Panc1 (cell line): ENCODE measurements at regions not wholly inside any gene's neighbourhood (a gene's known extent, or its start where the extent isn't known, plus 50 kb on each side); places are given as distances from the start of the nearest gene placed in this dataset.

ENCODE experiments used
- ATAC-seq: fragments of 200-7000 bp; cut with Tn5 transposase; 2 replicates; pipeline ENCODE4 v1.9.1; 2020; ENCODE audit warnings: mild to moderate bottlenecking, moderate library complexity
- BruUV-seq: library from RNA; stranded (reverse); fragments of 400-500 nt; replicated peaks from 2 replicates; lab custom pipeline; 2021; lab: Mats Ljungman, UMichigan
- CTCF ChIA-PET: fragments of 300-600 bp; sonication (Branson Sonifier 250); formaldehyde crosslinking; loops from one replicate; lab custom pipeline; 2022; ENCODE audit warnings: antibody characterized with exemption; lab: Charles Lee
- POLR2A ChIA-PET: fragments of 300-600 bp; sonication (Branson Sonifier 250); formaldehyde crosslinking; loops from one replicate; lab custom pipeline; 2022; ENCODE audit warnings: antibody characterized with exemption; lab: Charles Lee
- DNase-seq: peaks from one replicate; pipeline ENCODE4 v3.0.0-alpha.2; 2010; ENCODE audit warnings: low read depth, low spot score
- H3K27ac ChIP-seq: 2 replicates; pipeline ENCODE4 v1.5.1; 2011; ENCODE audit warnings: mild to moderate bottlenecking, low read length, inconsistent platforms
- H3K27me3 ChIP-seq: fragments of 200-500 bp; sonication (Bioruptor generic); 2 replicates; pipeline ENCODE4 v1.6.0; 2014; ENCODE audit warnings: low read length, inconsistent platforms; ENCODE audit not compliant: control insufficient read depth, insufficient read depth
- H3K36me3 ChIP-seq: fragments of 200-500 bp; sonication (Bioruptor generic); 2 replicates; pipeline ENCODE4 v1.5.1; 2014; ENCODE audit warnings: inconsistent platforms, mild to moderate bottlenecking, low read length, moderate library complexity; ENCODE audit not compliant: control insufficient read depth, insufficient read depth
- H3K4me1 ChIP-seq: 2 replicates; pipeline ENCODE4 v1.5.1; 2011; ENCODE audit warnings: inconsistent platforms, mild to moderate bottlenecking, low read length, moderate library complexity; ENCODE audit not compliant: control insufficient read depth, insufficient read depth
- H3K4me3 ChIP-seq, 2 experiments: 2 replicates each; pipeline ENCODE4 v1.5.1; 2011 to 2012; ENCODE audit warnings: low read depth in 2 of 2, low read length in 2 of 2, mild to moderate bottlenecking in 2 of 2, inconsistent platforms in 1 of 2, moderate library complexity in 1 of 2
- H3K9me3 ChIP-seq: fragments of 200-500 bp; sonication (Bioruptor generic); 2 replicates; pipeline ENCODE4 v1.5.1; 2014; ENCODE audit warnings: low read depth, mild to moderate bottlenecking, inconsistent platforms, low read length, moderate library complexity; ENCODE audit not compliant: control insufficient read depth, insufficient read depth
- POLR2AphosphoS5 ChIP-seq: IDR thresholded peaks from 2 replicates; pipeline ENCODE4 v1.6.1; 2012; ENCODE audit warnings: mild to moderate bottlenecking, low read depth, low read length, moderate library complexity
- SIN3A ChIP-seq: IDR thresholded peaks from 2 replicates; pipeline ENCODE4 v1.6.1; 2012; ENCODE audit warnings: low read depth, mild to moderate bottlenecking, low read length, moderate library complexity, borderline replicate concordance; ENCODE audit not compliant: insufficient read depth
- TCF7L2 ChIP-seq: IDR thresholded peaks from 2 replicates; pipeline ENCODE4 v1.6.1; 2011; ENCODE audit warnings: mild to moderate bottlenecking, low read depth, low read length, inconsistent platforms
- in situ Hi-C: cut with HindIII; loops from 2 replicates; pipeline ENCODE4 v1.10.0; 2016; ENCODE audit warnings: low sequenced_read_pairs, low pct_unique_long_range_greater_than_20kb
- intact Hi-C: fragments of 100-400 bp; cut with micrococcal nuclease; formaldehyde crosslinking; loops from one replicate; pipeline ENCODE4 v1.10.0; 2022; ENCODE audit not compliant: unreplicated experiment
- TF ChIP-seq, protein P1 (sequence below), 2 experiments: IDR thresholded peaks; 2 replicates each; pipeline ENCODE4 v1.6.1; 2011 to 2012; ENCODE audit warnings: low read depth in 2 of 2, control low read depth in 1 of 2, low read length in 1 of 2, mild to moderate bottlenecking in 1 of 2, moderate library complexity in 1 of 2; ENCODE audit not compliant: insufficient read depth in 1 of 2
- TF ChIP-seq, protein P2 (sequence below): fragments of 450-650 bp; IDR thresholded peaks from 2 replicates; pipeline ENCODE4 v1.5.1; 2017; ENCODE audit warnings: mild to moderate bottlenecking

DNA sequence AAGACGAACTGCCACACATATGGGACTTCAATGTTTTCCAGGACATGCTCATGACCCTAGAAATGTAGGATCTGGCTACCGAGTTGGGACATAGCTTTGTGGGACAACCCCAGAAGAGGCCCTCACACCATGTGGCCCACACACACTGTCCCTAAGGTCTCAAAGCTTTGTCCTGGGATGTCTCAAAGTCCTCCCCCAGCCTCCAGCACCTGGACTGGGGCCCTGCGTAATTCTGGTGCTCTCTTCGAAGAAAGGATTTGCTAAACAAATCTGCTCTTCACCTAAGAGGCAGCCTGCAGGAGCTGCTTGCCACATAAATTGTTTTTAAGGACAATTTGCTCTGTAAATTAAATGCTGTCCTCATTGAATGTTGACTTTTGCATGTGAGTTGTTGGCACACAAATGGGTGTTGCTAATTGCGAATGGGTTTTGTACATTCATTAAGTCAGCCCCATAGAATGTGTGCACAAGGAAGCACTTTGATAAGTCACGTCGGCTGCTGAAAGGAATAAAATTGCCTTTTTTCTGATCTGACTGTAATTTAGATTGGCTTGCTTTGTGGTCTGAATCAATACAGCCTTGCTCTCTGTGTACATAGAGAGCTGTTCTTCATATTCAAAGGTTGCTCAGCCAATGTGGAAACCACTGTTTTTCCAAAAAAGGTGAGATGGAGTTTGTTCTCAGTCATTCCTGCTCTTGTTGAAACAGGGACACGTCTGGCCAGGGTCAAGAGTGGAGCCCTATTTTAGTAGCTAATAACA is 161.6 kb upstream of the PWP1 start:
- no peak overlapping the region for H3K27ac ChIP-seq
- ATAC-seq (no peak), DNase-seq (no peak)
- H3K9me3 ChIP-seq, result no peaks in the 10 kb centered on the region
- H3K27me3 ChIP-seq, result no peaks in the 10 kb centered on the region
- CTCF ChIA-PET, result no interaction called here
- H3K36me3 ChIP-seq, result no peaks in the 10 kb centered on the region
- no peaks in the 10 kb centered on the region for H3K4me1 ChIP-seq
- POLR2A ChIA-PET, result no interaction called here
- TF ChIP-seq, protein P1, sequence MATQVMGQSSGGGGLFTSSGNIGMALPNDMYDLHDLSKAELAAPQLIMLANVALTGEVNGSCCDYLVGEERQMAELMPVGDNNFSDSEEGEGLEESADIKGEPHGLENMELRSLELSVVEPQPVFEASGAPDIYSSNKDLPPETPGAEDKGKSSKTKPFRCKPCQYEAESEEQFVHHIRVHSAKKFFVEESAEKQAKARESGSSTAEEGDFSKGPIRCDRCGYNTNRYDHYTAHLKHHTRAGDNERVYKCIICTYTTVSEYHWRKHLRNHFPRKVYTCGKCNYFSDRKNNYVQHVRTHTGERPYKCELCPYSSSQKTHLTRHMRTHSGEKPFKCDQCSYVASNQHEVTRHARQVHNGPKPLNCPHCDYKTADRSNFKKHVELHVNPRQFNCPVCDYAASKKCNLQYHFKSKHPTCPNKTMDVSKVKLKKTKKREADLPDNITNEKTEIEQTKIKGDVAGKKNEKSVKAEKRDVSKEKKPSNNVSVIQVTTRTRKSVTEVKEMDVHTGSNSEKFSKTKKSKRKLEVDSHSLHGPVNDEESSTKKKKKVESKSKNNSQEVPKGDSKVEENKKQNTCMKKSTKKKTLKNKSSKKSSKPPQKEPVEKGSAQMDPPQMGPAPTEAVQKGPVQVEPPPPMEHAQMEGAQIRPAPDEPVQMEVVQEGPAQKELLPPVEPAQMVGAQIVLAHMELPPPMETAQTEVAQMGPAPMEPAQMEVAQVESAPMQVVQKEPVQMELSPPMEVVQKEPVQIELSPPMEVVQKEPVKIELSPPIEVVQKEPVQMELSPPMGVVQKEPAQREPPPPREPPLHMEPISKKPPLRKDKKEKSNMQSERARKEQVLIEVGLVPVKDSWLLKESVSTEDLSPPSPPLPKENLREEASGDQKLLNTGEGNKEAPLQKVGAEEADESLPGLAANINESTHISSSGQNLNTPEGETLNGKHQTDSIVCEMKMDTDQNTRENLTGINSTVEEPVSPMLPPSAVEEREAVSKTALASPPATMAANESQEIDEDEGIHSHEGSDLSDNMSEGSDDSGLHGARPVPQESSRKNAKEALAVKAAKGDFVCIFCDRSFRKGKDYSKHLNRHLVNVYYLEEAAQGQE (IDR thresholded peaks at IDR 0.05; ENCODE audit: insufficient read depth in 1 of 2, low read depth in 2 of 2, low read length in 1 of 2), result no peak
- no peak for TF ChIP-seq SIN3A
- TF ChIP-seq TCF7L2, result no peak
- TF ChIP-seq, protein P2, sequence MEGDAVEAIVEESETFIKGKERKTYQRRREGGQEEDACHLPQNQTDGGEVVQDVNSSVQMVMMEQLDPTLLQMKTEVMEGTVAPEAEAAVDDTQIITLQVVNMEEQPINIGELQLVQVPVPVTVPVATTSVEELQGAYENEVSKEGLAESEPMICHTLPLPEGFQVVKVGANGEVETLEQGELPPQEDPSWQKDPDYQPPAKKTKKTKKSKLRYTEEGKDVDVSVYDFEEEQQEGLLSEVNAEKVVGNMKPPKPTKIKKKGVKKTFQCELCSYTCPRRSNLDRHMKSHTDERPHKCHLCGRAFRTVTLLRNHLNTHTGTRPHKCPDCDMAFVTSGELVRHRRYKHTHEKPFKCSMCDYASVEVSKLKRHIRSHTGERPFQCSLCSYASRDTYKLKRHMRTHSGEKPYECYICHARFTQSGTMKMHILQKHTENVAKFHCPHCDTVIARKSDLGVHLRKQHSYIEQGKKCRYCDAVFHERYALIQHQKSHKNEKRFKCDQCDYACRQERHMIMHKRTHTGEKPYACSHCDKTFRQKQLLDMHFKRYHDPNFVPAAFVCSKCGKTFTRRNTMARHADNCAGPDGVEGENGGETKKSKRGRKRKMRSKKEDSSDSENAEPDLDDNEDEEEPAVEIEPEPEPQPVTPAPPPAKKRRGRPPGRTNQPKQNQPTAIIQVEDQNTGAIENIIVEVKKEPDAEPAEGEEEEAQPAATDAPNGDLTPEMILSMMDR, result no peak
- TF ChIP-seq POLR2AphosphoS5, result no peak
- no peak overlapping the region for H3K4me3 ChIP-seq
- in situ Hi-C loops, result no loop called here
- intact Hi-C loops, result no loop called here
- BruUV-seq, result no TSS peak

DNA sequence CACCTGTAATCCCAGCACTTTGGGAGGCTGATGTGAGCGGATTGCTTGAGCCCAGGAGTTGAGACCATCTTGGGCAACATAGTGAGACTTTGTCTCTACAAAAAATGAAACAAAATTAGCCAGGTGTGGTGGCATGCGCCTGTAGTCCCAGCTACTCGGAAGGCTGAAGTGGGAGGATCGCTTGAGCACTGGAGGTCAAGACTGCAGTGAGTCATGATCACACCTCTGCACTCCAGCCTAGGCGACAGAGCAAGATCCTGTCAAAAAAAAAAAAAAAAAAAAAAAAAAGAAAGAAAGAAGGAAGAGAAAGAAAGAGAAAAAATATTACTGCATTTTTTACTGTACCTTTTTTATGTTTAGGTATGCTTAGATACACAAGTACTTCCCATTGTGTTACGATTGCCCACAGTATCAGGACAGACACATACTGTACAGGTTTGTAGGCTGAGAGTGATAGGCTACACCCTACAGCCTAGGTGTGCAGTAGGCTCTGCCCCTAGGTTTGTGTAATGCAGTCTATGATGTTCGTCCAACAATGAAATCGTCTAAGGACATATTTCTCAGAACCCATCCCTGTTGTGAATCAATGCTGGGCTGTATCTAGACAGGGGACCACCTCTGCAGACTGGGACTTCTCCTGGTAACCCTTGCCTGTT is 160.4 kb upstream of the PWP1 start:
- POLR2A ChIA-PET, result no interaction called here
- CTCF ChIA-PET, result no interaction called here
- ATAC-seq (no peak), DNase-seq (no peak)
- Histone ChIP-seq H3K4me3 (no peak overlapping the region), H3K36me3 (no peaks in the 10 kb centered on the region), H3K4me1 (no peaks in the 10 kb centered on the region), H3K9me3 (no peaks in the 10 kb centered on the region), H3K27me3 (no peaks in the 10 kb centered on the region), H3K27ac (no peak overlapping the region)
- TF ChIP-seq, protein P1 (IDR thresholded peaks at IDR 0.05; ENCODE audit: insufficient read depth in 1 of 2, low read depth in 2 of 2, low read length in 1 of 2), result no peak
- TF ChIP-seq, protein P2, result no peak
- TF ChIP-seq TCF7L2 (no peak), POLR2AphosphoS5 (no peak), SIN3A (no peak)
- intact Hi-C loops, result no loop called here
- no TSS peak for BruUV-seq
- in situ Hi-C loops, result no loop called here
